Activated CD4-positive, CD25-positive, alpha-beta regulatory T cell treated with anti-CD3 and anti-CD28 coated beads, Interleukin-2, amount 50 U/mL, for 24 hours (primary cell): ENCODE measurements at regions not wholly inside any gene's neighbourhood (a gene's known extent, or its start where the extent isn't known, plus 50 kb on each side); places are given as distances from the start of the nearest gene placed in this dataset.
"Not testable (repeated sequence)": the region's sequence is repeated elsewhere in the genome, so short reads cannot be mapped to it uniquely, and the experiment has no call there.

Experiments used
- ATAC-seq, 2 donors: fragments of 150-1000 bp; cut with Tn5 transposase; one replicate each; pipeline ENCODE4 v1.10.0; 2021; ENCODE audit warnings: mild to moderate bottlenecking in 1 of 2, moderate library complexity in 1 of 2

GRCh38 chr13:101003566-101003965, 329.0 kb upstream of the TMTC4 start:
- ATAC-seq = no peak

DNA sequence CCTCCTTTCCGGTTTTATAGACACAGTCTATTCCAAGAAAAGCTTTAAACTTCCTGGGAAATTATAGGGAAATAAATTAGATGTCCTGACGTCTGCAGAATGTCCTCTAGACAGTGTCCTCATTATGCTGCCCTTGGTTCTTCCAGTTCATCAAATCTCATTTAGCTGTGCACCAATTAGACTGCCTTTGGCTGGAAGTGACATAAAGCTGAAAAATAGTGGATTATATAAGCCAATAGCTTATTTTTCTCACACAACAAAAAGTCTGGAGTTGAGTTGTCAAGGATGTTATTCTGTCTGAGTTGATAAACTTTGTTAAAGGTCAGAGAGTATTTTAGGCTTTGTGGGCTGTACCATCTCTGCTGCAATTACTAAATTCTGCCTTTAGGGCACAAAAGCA, 314.8 kb upstream of the TMTC4 start:
- ATAC-seq = no peak

DNA sequence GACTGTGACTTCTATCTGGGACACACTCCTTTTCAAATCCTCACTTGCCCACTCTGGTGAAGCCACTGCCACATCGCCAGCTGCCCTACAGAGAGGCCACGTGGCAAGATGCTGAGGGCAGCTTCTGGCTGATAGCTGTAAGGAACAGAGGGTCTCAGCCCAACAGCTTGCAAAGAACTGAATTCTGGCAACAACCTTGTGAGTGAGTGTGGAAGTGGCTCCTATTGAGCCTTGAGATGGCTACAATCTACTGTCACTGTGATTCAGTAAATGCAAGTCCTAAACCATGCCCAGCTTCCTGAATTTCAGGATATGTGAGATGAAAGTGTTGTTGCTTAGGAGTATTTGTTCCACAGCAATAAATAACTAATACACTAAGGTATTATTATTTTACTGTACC, 314.3 kb upstream of the TMTC4 start:
- no peak for ATAC-seq

- ATAC-seq = no peak
These were observed 313.4 kb upstream of the TMTC4 start for GRCh38 chr13:100987948-100988347.

GRCh38 chr13:100986571-100986970, 312.0 kb upstream of the TMTC4 start:
- no peak for ATAC-seq

- no peak for ATAC-seq
These were observed 309.6 kb upstream of the TMTC4 start for GRCh38 chr13:100984085-100984705.

- no peak for ATAC-seq
These were observed 308.5 kb upstream of the TMTC4 start for GRCh38 chr13:100983111-100983510.

- ATAC-seq = no peak
These were observed 305.6 kb upstream of the TMTC4 start for GRCh38 chr13:100980171-100980570.

DNA sequence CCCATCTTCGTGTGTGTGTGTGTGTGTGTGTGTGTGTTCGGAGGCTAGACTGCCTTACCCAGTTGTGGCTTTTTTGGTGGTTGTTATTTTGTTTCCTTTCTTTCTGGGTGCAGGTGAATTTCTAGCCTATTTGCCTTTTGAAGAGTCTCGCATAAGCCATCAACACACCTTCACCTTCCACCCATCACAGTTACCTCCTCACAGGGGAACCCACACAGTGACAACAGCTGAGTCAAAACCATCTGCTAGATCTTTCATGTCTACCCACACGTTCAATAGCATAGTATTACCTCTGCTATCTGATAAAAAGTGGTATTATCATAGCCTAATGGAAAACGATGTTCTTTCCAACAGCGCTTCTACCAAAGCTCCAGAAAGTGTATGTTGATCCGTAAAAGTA, 303.2 kb upstream of the TMTC4 start:
- no peak for ATAC-seq

- ATAC-seq = no peak
These were observed 302.4 kb upstream of the TMTC4 start for GRCh38 chr13:100976993-100977392.

- ATAC-seq = not testable (repeated sequence)
These were observed 301.1 kb upstream of the TMTC4 start for GRCh38 chr13:100975666-100976065.

- ATAC-seq = no peak
These were observed 288.0 kb upstream of the TMTC4 start for GRCh38 chr13:100962585-100962984.

DNA sequence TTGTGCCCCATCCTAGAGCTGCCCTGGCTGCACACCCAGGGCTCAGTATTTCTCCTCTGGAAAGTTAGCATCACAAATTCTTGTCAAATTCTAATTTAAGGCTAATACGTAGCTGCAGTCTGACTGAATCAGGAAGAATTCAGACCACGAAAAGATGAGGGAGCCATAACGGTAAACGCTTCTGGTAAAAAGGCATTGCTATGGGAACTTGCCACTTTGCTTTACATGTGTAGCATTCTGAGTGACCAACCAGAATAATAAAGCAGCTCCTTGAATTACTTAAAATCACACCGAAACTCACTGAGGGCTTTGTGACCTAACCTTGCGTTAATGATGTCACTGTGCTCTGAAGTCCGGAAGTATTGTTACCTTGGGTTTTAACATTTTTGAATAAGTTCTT, 286.6 kb upstream of the TMTC4 start:
- ATAC-seq = no peak

GRCh38 chr13:100958831-100959230, 284.2 kb upstream of the TMTC4 start:
- ATAC-seq = no peak

DNA sequence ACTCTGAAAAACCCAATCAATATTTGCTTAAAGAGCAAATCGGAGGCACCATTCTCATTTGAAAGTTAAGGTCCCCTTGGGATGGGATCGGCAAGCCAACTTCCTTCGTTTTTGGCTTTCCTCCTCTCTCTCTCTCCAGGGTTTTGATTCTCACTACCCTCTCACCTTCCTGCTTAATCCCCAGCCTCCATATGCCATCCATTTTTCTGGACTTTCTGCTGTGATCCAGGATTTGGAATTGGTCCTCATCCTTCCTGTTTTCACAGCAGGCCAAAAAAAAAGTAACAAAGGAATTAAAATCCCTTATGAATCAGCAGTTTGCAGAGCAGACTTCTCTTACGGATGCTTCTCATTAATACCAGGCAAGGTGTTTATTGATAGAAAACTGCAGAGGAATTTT, 283.1 kb upstream of the TMTC4 start:
- ATAC-seq = no peak

DNA sequence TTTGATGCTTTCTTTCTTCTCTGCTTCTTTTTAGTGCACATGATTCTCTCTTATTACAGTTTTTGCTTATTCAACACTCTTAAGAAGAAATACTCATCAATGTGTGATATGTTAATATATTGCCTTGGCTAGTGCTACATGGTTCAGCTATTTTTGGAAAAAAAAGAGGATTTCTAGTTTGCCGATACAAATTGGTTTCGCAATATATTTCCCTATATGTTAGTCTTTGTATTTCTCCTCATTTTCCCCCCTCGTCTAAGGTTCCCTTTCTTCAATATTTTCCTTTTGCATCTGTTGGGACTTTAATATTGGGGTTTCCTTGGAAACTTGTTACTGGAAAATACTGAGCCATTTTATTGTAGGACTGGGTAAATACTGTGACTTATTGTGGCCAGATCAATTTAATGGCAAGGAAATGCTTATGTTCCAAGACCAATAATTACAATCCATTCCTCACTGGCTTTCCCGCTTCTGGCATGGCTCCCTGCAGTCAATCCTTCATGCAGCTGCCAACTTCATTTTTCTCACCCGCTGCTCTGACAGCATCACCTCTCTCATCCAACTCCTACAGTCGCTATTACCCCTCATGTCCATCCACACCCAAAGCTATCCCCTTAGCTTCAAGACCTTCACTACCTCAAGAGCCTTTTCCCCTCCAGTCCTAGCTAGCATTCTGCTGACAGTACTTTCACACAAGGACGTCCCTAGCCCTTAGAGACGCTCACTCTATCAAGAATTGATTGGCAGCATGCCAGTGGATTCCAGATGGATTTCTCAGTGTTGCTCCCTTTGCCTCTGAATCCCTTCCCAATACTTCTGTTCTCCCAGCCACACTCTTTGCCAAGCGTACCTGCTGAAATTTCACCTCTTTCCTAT, 280.1 kb upstream of the TMTC4 start:
- no peak for ATAC-seq

DNA sequence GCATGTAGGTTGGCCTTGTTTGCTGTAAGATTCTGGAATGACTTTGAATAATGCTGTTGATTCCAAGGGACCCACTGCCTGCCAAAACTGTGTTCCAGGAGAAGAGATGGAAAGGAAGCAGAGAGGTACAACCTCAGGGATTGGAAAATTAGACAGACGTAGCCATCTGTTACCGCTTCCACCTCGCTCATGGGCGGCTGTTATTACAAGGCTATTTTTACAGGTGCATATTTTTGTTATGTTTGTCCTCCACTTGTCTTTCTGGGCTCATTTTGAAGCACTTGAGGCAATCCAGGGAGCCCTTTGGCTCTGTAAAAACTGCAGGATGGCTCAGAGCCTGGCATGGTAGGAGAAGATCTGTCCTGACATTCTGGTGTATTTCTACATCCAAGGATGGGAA, 276.4 kb upstream of the TMTC4 start:
- no peak for ATAC-seq

DNA sequence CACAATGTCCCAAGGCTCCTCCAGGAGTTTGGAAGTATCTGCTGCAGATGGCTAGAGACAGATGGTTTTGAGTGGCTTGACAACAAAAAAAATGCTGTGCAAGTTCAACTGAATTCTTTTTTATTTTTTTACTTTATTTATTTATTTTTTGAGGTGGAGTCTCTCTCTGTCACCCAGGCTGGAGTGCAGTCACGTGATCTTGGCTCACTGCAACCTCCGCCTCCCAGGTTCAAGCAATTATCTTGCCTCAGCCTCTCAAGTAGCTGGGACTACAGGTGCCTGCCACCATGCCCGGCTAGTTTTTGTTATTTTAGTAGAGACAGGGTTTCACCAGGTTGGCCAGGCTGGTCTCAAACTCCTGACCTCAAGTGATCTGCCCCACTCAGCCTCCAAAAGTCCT, 274.3 kb upstream of the TMTC4 start:
- not testable (repeated sequence) for ATAC-seq

GRCh38 chr13:100946588-100946987, 272.0 kb upstream of the TMTC4 start:
- no peak for ATAC-seq

DNA sequence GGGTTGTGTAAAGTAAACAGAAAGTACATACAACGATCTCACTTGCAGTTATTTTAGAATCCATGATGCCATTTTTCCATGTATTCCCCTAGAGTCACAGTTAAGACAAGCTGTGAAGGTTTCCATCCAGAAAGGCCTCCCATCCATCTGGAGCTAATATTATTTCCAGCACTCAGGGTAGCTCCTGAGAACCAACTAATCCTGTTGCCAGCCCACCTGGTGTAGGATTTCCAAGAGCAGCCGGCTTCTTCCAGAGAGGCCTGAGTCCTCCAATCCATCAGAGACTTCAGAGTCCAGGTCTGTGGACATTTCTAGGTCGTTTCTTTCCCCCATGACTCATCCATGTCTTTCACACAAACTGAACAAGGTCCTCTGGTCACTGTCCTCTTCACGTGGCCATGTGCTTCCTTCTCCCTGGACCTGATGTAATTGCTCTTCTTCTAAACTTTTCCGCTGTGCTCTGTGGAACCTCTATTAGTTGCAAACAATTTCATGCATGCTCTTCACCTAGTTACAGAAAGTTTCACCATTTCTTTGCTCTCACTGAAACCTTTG, 270.3 kb upstream of the TMTC4 start:
- ATAC-seq = no peak

DNA sequence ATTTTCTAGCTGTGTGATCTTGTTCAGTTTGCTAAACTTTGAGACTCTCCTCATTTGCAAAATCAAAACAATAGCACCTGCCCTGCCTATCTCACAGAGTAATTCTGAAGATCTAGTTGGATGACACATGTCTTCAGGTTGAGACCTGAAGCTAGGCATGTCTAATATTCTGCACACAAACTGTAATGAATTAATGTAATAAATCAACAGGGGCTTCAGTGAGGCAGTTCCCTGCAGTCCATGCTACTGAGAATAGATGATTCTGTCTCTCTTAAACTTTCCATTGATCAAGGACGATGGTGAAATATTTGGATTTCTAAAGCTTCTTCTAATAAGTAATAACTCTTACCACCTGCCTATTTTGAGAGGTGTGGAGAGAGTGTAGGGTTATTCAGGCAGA, 268.1 kb upstream of the TMTC4 start:
- no peak for ATAC-seq

DNA sequence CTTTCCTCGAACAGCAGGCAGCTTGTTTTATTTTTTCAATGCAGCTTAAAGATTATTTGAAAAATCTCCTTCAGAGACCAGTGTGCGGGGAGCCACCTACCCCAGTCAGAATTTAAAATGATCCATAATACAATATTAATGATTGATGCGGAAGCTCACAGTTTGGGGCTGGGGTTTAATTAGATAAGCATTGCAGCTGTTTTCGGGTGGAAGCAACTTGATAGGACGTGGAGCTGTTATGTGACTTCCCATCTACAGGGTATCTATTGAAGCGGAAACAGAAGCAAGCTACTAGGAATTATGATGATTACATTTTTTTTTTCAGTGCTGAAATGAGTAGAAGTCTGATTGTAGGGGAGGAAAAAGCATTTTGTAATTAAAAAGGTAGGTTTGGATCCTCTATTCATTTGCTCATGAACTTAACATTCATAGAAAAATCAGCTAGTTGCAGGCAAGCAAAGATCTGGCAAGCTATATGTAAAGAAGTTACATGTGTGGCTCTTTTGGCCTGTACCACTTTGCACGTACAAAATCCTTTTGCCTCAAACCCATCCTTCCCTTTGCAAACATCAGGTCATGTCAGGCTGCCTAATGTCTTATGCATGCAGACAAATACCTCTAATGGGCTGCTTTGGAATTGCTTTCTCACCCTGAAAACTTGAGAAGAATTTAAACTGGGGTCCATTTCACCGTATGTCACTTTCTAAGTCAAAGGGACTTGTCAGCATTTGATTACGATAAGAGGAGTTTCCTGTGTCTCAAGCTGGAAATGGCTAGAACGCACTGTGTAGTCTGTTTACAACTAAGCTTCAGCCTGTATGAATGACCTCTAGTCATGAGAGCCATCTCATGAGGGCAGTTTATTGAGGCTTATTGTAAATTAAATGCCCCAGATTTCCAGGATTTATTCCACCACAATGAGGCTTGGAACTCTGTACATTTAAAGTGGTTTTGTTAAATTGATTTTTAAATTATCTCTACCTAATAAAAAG, 267.1 kb upstream of the TMTC4 start:
- no peak for ATAC-seq

DNA sequence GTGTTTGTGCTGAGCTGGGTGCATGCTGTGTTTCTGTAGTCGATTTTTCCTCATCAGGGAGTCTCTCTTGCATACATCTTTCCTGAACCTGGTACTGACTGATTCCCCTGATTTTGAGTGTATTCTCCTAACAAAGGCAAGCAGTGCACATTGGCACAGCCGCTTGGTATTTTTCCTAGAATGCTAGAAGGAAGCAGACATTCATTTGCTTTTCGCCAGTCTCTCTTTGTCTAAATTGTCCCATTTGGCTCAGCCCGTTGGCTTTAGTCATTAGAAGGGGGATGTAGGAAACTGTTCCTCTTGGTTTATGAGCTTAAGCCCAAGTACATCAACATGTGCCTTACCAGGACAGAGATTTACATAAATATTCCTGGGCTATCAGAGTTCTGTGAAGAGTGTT, 266.1 kb upstream of the TMTC4 start:
- no peak for ATAC-seq
